GF-D8 (cell line): ENCODE measurements at regions not wholly inside any gene's neighbourhood (a gene's known extent, or its start where the extent isn't known, plus 50 kb on each side); places are given as distances from the start of the nearest gene placed in this dataset.

Experiments
- DNase-seq: peaks from one replicate; lab custom pipeline; 2025; lab: John Stamatoyannopoulos, UW

DNA sequence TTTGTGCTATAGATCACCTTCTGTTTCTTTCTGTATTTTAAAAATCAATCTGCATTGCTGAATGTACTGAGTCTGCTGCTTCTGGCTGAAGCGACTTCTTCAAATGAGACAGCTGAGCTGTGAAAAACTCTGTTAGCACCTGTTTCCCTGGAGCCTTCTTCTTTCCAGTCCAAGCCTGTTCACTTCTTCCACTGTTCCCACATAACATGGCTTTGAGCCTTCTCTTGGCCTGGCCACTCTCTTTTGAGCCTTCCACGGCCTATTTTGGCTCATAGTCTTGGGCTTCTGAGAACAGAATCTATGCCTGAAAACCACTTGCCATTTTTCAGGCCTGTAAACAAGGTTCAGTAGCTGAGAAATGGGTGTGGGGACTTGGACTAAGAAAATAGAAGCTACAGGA, 132.9 kb upstream of the IGFBP7 start:
- DNase-seq: no peak

DNA sequence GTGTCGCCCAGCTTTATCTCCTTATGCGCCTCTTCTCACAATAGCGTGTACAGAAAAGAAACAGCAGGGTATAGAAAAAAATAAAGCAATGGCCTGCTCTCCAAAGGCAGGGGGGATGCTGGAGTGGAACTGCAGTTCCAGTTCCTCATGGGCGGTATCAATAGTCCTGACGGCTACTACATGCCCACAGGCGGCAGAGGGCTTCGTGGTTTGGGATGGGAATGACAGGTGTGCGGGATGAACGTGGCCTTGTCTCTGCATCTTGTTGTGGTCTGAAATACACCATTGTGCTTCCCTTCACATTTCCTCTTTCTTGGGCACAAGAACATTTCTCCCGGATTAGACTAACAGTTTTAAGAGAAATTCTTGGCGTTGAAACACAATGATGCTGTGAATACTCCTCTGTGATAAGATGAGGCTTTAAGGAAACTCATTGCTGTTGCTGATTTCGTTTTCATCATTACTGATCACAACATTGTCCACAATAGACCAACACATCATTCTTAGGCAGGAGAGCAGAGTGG, 124.1 kb upstream of the IGFBP7 start:
- DNase-seq: no peak

DNA sequence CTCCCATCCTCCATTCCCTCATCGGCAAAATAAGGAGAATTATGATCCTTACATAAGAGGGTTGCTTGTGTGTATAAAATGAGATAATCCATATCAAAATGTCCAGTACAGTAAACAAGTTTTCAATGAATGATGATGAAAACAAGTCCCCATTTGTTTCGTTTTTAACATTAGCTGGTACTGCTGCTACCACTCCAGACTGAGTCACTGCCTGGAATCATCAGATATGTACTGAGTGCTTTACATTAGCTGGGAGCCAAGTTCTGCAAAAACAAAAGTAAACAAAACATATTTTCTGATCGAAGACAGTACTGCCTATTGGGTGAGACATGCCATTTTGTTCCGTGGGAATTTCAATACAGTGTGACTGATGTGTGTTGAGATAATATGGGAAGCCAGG, 123.2 kb upstream of the IGFBP7 start:
- DNase-seq: no peak

DNA sequence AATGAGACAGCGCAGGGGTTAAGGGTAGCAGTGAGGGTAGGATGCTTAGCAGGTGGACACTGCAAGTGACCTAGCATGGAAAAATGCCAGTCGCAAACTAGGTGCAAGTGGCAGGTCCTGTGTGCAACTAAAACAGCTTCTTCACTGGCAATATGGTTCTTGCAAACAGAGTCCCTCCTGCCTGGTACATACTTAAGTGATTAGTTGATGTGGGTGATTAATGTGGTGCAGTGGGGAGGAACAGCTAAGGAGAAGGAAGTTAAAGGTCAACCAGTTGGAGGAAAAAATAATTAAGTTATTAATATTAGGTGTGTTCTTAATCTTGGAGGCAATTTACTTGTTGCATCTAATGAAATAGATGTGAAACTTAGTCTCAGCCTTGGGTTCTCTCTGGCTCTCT, 121.6 kb upstream of the IGFBP7 start:
- DNase-seq: no peak

DNA sequence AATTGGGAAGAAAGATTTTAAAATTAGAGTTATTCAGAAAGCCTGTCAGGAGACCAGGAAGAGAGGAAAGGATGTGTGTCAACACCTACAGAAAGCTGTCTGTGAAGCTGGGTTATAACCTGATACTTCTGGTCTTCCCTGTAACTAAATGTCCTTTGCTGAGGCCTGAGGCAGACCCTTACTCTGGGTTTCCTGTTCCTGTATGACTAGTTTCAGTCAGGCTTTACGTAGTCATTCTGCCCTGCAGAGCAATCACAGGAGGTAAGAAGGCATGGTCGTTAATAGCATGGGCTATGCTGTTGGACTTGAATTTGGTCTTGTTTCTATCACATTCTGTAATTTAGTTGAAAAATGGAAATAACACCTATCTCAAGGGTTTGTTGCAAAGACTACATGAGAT, 110.5 kb upstream of the IGFBP7 start:
- DNase-seq: no peak

DNA sequence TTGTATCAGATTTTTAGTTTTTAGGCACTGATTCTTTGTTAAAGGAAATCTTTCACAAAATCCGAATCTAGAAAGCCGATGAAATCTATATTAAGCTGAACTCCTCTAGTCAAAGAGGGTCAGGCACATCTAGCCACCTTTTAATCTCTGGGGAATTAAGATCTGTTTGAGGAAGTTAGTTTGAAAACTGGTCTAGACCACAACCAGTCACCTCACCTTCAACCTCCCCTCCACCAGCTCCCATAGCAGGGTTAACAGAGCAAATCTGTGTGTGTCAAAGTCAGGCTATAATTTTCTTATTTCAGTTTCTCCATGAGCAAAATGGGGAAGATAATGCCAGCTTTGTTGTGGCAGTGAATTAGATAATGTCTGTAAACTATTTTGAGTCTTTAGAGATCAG, 110.0 kb upstream of the IGFBP7 start:
- no peak for DNase-seq

DNA sequence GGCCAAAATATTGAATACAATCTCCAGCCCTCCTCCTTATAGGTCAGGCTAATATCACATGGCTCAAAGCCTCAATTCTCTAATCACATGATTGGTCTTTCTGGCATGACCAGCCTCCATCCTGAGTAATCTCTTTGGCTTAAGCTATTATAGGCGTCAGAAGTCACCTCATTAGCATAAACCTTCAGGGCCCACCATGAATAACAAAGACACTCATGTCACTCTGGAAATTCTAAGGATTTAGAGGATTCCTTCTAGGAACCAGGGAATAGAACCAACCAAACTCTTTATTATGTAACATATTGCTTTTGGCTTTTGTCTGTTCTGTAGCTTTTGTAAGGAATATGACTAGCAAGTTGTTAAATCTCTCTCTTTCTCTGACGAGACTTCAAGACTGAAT, 109.2 kb upstream of the IGFBP7 start:
- DNase-seq: no peak

DNA sequence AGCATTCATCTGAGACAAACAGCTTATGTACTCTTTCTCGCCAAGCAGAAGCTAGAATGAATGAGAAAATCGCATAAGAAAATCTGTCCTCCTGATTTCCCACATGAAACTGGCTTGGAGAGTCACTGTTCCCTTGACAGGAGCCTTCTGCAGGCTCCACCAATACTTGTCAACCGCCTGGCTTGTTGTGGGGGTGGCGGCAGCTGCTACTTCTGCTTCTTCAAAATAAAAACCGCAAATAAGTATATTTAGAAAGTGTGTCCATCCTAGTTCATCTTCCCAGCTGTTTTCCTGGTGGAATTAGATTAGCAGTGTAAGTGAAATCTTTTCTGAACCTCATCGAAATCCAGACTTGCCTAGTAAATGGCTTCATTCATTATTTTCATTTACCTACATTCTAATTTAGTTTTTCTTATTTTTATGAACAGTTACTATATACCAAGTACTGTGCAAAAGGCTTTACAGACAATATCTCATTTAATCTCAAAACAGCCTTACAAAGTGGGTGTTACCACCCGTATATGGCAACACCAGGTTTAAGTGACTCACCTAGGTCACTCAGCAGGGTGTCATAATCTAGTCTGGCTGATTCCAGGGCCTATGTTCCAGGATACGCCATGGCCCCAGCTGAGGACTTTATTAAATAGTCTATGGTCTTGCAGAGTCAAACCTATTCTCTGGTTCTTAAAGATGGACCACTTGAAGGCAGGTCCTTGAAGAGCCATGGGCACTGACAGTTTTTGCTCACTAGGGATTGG, 104.6 kb upstream of the IGFBP7 start:
- DNase-seq: no peak

DNA sequence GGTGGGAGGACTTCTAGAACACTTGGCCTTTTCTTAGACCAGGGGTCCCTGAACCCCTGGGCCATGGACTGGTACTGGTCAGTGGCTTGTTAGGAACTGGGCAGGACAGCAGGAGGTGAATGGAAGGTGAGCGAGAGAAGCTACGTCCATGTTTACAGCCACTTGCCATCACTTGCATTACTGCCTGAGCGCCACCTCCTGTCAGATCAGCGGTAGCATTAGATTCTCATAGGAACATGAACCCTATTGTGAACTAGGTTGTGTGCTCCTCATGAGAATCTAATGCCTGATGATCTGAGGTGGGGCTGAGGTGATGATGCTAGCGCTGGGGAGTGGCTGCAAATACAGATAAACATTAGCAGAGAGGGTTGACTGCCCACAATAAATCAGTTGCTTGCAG, 100.9 kb upstream of the IGFBP7 start:
- DNase-seq: no peak

DNA sequence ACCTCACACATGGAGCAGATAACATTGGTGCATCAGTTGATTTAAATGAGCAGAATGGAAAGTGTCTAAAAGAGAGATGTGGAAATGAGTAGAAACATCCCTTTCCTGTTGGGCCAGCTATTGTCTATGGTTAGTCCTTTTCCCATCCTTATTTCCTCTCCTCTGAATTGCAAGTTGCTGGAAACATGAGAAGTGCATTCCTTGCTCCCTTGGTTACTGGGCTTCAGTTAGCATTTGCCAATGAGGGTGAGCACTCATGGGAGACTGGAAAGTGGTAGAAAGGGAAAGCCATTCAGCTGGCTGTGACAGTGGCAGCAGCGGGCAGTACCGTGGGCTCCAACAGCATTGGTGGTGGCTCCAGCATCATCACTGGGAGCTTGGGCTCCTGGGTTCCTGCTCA, 96.0 kb upstream of the IGFBP7 start:
- DNase-seq: no peak

DNA sequence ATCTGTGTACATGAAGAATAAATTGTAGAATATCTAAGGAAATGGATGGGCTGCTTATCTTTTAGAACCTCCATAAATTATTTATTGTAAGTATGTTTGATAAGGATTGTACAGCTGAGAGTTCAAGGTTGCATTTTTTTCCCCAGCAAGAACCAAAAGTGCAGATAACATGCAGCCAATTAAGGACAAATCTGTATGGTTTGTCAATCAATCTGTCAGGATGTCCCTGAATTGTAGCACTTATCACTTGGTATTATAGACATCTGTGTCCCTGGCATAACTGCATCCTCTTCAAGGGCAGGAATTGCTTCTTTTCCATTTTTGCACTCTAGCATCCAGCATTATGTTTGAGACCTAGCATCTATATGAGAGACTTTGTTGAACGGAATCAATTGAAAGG, 95.4 kb upstream of the IGFBP7 start:
- no peak for DNase-seq

DNA sequence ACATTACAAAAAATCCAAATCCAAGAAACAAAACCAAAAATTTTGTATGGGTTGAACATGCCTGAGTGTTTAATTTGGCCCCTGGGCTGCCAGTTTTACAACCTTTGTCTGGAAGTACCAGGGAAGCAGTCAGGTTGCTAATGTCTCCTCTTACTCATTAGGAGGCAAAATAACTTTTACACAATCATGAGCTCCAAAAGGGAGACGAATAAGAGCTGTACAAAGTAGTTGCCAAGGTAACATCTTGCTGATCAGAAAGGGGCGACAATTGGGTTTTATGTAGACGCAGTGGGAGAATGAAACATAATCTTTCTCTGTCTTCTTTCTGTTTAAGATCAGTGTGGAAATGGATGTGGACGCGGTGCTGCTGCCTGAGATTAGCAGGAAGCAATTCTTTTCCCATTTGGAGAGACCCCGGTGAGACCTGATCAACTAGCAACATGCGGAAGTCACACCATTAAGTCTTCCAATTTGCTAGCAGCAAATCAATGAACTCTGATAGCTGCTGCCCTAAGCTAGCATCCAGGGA, 90.7 kb upstream of the IGFBP7 start:
- no peak for DNase-seq

DNA sequence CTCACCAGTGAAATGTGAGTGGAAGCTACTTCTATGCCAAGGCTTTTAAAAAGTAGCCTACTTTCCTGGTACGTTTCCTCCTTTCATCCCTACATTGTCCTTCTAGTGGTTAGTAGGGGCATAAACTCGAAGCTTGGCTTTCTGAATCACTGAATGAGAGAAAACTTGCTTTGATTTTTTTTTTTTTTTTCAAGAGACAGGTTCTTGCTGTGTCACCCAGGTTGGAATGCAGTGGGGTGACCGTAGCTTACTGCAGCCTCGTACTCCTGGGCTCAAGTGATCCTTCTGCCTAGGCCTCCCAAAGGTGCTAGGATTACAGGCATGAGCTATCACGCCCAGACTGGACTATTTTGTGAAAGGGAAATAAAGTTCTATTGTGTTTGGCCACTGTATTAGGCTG, 89.1 kb upstream of the IGFBP7 start:
- DNase-seq: no peak

DNA sequence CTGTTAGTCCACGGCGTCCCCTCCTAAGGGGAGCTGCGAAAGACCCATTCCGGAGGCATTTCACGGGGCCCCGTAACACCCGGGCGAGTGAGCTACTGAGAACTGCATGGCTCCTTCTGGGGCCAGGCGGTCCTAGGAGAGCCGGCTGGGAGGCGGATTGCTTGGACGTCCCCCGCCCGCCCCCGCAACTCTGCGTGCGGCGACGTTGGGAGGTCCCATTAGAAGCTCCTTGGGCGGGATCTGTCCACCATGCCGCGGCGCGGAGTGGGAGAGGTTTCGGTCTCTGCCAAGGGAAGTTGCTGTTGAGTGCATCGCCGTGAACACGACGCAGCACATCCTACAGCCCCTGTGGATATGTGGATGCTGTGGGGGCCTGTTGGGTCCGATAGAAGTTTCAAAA, 85.4 kb upstream of the IGFBP7 start:
- no peak for DNase-seq

DNA sequence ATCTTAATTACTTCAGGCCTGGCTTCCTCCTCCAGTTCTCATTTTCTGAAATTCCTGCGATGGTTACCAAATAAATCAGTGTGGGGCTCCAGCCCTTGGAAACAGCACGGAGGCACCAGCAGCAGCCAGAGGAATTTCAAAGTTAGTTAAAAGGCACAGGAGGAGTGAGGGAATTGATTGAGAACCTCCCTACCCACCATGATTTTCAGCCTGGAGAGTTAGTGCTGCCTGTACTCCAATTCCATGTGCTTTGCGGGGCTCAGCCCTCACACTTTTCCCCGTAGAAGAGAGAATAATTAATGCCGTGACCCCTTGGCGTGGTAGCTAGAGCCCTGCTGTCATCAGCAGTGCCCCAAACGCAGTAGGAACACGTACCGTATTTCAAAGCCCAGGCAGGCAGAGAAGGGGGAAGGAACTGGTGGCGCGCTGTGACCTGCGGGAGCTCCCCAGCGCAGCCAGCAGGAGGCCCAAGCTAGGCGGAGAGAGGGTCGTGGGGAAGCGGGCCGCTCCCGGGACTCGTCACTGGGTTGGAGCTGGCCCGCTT, 84.0 kb upstream of the IGFBP7 start:
- DNase-seq: no peak

DNA sequence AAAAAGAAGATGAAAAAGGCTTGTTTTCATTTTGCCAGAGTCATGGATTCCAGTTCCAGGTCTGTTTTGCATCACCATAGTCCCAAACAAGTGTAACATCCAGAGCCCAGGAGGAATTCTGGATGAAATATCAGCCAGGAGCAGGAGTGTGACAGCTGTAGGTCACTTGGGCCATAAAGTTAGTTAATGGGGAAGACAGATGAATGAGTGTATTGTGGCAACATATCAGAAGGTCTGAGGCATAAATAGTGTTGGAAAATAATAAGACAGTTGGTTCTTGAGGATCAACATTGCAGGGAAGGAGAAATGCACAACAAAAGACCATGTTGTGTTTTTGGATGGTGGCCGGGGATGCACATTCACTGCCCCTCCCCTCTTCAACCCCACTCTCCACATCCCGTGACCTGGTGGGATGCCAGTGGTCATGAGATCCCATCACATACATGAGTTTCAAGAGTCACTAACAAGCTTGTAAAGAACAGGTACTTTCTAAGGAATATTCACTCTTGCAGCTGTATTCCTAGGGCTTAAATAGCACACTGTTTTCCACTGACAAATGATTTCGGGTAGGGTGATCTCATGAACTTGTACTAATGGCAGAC, 83.1 kb upstream of the IGFBP7 start:
- DNase-seq: no peak

DNA sequence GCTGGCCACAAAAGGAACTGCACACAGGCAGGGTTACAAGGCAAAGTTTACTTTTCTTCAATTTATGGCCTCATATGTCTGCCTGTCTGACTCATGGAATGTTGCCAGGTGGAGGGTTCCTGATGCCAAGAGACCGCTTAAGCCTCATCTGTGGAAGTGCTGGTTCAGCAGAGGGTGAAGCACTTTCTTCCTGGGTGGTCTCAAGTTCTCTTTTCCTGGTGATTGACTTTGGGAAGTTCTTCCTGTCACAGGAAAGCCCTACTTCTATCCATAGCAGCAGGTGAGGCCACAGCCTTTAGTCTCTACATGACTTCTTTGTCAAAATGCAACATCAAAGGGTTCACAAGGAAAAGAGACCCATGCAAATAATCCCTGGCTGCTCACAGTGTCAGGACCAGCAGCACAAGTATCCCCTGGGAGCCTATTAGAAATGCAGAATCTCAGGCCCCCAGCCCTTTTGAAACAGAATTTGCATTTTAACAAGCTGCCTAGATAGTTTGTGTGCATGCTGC, 81.4 kb upstream of the IGFBP7 start:
- DNase-seq: no peak

DNA sequence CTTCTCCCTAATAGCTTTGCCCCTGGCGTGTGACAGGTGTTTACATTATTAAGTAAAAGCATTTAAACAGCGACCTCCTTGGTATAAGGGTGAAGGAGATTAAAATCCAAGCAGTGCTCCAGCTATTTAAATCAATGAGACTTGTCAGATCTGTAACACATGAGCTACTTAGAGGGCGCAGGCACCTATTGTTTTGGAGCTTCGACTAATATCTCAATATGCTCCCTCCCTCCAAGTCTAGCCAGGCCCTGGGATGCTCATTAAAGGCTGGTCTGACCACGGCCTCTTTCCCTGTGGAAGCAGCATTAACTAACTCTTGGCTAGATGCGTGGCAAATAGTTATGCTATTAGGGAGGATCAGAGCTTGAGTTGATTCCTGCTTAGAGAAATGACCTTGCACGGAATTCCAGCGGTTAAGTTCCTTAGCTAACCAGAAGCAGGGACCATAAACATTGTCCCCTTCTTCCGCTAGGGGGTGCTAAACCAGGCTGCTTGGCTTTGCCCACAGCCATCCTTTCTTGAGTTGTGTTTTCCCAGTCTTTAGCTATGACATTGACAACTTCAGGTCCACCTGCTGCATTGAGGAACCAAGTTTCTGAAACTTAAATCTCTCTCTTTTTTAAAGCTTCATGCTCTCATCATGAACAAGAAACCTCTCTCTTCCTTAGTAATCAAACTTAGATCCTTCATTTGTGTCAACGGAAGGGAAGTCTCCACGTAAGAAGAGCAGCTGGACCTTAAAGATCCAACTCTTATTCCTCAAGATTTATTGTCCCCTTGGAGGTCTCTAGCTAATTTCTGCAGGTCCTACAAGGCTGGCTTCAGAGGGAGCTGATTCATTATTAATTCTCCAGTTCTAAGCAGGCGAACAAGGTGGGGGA, 80.7 kb upstream of the IGFBP7 start:
- DNase-seq: no peak

DNA sequence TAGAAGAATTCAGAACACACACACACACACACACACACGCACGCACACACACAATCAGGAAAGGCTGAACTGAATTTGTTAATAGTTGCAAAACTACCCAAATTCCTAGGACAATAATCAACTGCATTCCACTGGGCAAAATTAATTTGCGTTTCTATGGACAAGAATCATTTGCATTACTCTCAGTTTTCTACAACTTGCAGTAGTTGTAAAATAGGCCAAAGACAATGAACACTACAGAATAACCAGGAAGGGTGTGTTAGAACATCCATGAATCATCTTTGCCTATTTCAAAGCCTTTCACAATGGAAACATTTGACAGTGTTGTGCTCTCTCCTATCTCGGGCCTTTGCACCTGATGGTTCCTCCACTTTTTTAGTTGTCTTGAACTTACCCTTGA, 77.1 kb upstream of the IGFBP7 start:
- DNase-seq: no peak

DNA sequence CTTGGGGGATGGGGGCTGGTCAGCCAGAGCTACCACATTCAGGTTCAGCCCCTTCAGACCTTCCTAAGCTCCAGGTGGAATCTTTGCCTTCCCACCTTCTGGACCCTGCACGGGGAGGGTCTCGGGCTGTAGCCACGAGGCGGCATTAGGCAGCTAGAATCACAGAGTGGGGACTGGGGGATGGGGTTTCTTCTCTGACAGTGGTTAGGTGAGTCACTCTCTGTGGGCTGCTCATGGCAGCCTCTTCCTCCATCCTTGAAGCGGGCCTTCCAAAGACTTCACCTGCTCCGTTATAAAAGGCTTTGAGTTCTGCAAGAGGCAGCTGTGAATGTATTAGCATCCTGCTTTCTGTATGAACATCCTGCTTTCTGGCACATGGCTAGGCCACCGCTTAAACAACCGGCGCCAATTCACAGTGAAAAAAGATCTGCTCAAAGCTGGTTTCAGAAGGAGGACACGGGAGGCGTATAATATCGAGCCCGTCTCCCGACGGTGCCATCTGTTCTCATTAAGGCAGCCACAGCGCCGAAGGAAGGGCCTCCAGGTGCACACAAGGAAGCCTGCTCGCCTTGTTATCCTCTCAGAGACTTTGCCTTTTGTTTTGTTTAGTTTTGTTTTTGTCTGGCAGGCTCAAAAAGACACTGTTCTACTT, 74.3 kb upstream of the IGFBP7 start:
- DNase-seq: no peak

DNA sequence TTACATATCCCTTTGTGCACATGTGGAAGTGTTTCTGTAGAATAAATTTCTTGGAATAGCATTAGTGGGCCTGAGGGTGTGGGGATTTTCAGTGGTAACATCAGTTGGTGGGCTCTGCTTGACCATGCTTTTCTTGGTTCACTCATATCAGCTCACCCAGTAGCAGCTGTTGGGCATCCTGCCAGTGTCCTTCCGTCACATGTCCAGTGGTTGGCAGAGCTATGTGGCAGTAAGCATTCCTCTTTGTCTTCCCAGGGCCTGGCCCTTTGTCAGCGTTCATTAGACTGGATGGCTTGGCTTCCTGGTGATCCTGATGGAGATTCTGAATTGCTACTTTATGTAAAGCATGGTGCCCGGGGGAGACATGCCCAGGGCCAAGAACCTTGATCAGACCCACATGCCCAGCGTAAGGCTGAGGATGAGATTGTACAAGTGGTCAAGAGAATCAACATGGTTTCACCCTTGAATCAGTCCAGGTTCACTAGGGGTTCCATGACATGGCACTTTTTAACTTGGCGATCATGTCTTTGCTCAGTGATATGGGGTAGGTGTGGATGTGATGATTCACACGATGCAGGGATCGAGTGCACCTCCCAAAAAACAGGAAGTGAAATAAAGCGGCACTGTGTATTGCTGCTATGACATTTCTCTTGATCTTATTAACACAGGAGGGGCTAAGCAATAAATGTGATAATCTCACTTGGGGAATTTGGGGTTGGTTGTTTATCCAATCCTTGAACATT, 72.1 kb upstream of the IGFBP7 start:
- DNase-seq: no peak
